Adrenal gland (tissue), 9 donors: ENCODE measurements at regions not wholly inside any gene's neighbourhood (a gene's known extent, or its start where the extent isn't known, plus 50 kb on each side); places are given as distances from the start of the nearest gene placed in this dataset.

Experiments used
- DNase-seq, 7 donors: peaks; one replicate each; pipeline ENCODE4 v3.0.0-alpha.2; 2019 to 2020
- H3K27ac ChIP-seq, 5 donors: fragments of 200-600 bp; sonication (generic) in 4 of 5; 1 replicate in 3 of 5; 2 replicates in 2 of 5; pipeline versions ENCODE4 v1.5.1 to v1.8.0; 2016 to 2020; ENCODE audit warnings: mild to moderate bottlenecking in 1 of 5
- H3K27me3 ChIP-seq: fragments of 200-600 bp; 2 replicates; pipeline ENCODE4 v1.8.0; 2021
- H3K36me3 ChIP-seq, 2 donors: fragments of 200-600 bp; replicated peaks in 1 of 2; 1 replicate in 1 of 2; 2 replicates in 1 of 2; pipeline versions ENCODE4 v1.5.1 to v1.8.0; 2018 to 2022
- H3K4me1 ChIP-seq, 2 donors: fragments of 200-600 bp; replicated peaks in 1 of 2; 1 replicate in 1 of 2; 2 replicates in 1 of 2; pipeline versions ENCODE4 v1.5.1 to v1.8.0; 2018 to 2021
- H3K4me3 ChIP-seq, 4 donors: fragments of 200-600 bp; sonication (generic) in 3 of 4; one replicate each; pipeline ENCODE4 v1.5.1; 2016 to 2018
- H3K9me3 ChIP-seq, 3 donors: fragments of 200-600 bp; sonication (generic) in 1 of 3; replicated peaks in 1 of 3; 1 replicate in 2 of 3; 2 replicates in 1 of 3; pipeline versions ENCODE4 v1.5.1 to v1.8.0; 2016 to 2021
- CTCF ChIP-seq, 6 experiments: fragments of 450-650 bp in 4 of 6; fragments of 200-600 bp in 2 of 6; sonication (generic) in 1 of 6; IDR thresholded peaks; 1 replicate in 5 of 6; 2 replicates in 1 of 6; pipeline versions ENCODE4 v1.5.1 to v1.8.0; 2016 to 2021; ENCODE audit warnings: antibody characterized with exemption in 6 of 6, mild to moderate bottlenecking in 2 of 6, moderate library complexity in 1 of 6
- POLR2A ChIP-seq, 2 donors: fragments of 450-650 bp; IDR thresholded peaks; one replicate each; pipeline ENCODE4 v1.6.1; 2017; ENCODE audit warnings: antibody characterized with exemption in 2 of 2, mild to moderate bottlenecking in 2 of 2, moderate library complexity in 1 of 2
- WGBS, 4 donors: extraction: QIAGEN DNeasy Blood & Tissue Kit in 2 of 4; methylation state at CpG; one replicate each; pipeline versions ENCODE4 v1.1.5 to v1.1.7; 2013 to 2017; 5-methylcytosine and 5-hydroxymethylcytosine counted together
- intact Hi-C, 2 donors: fragments of 100-400 bp; cut with DNase I; formaldehyde crosslinking; loops; one replicate each; pipeline versions ENCODE4 v1.14.1 to v1.15.0; 2022 to 2023
- donor health status: healthy with polysubstance abuse.
- donor health status: Bipolar disorder and iron deficiency.
- donor health status: DM: yes; HTN: yes; CAD: no.
- donor health status: DM: no; HTN: no; CAD: no.
- donor health status: DM: no; HTN: no; CAD: no.

- Histone ChIP-seq H3K27ac (no peak overlapping the region), H3K27me3 (no peaks in the 10 kb centered on the region), H3K9me3 (no peaks in the 10 kb centered on the region), H3K36me3 (no peaks in the 10 kb centered on the region), H3K4me1 (no peaks in the 10 kb centered on the region), H3K4me3 (no peak overlapping the region)
- 48 to 50% (median 49%) methylated on average over 3 of the region's 3 CpGs for WGBS, 4 donors
- intact Hi-C loops, result no loop called here
- no peak for DNase-seq
- TF ChIP-seq CTCF (IDR thresholded peaks at IDR 0.05) (no peak), POLR2A (IDR thresholded peaks at IDR 0.05) (no peak)
Measured at GRCh38 chr15:93583552-93583951, 494.5 kb upstream of the RGMA start.

- DNase-seq, result no peak
- WGBS, 4 donors, result 69 to 75% (median 70%) methylated on average over 7 of the region's 7 CpGs
- Histone ChIP-seq H3K4me1 (no peaks in the 10 kb centered on the region), H3K27me3 (no peaks in the 10 kb centered on the region), H3K9me3 (no peaks in the 10 kb centered on the region), H3K36me3 (no peaks in the 10 kb centered on the region), H3K27ac (no peak overlapping the region), H3K4me3 (no peak overlapping the region)
- intact Hi-C loops, result no loop called here
- TF ChIP-seq POLR2A (IDR thresholded peaks at IDR 0.05) (no peak), CTCF (IDR thresholded peaks at IDR 0.05) (no peak)
Measured at GRCh38 chr15:93570527-93570926, 481.5 kb upstream of the RGMA start.

GRCh38 chr15:93566762-93567161, 477.8 kb upstream of the RGMA start:
- H3K36me3 ChIP-seq, result no peaks in the 10 kb centered on the region
- 50 to 68% (median 54%) methylated on average over 1 to 3 of the region's 3 CpGs for WGBS, 4 donors
- no peak for TF ChIP-seq CTCF (IDR thresholded peaks at IDR 0.05)
- no peak for TF ChIP-seq POLR2A (IDR thresholded peaks at IDR 0.05)
- H3K9me3 ChIP-seq, result no peaks in the 10 kb centered on the region
- H3K4me3 ChIP-seq, result no peak overlapping the region
- H3K27me3 ChIP-seq, result no peaks in the 10 kb centered on the region
- no peak overlapping the region for H3K27ac ChIP-seq
- no peaks in the 10 kb centered on the region for H3K4me1 ChIP-seq
- intact Hi-C loops, result no loop called here
- DNase-seq, result no peak

GRCh38 chr15:93565201-93565600, 476.2 kb upstream of the RGMA start:
- 56 to 63% (median 60%) methylated on average over 4 of the region's 4 CpGs for WGBS, 4 donors

More at GRCh38 chr15:93565201-93565600, 476.2 kb upstream of the RGMA start:
- H3K27me3 ChIP-seq, result peaks cover 3% of the 10 kb centered on the region
- no peak overlapping the region for H3K27ac ChIP-seq
- no peak for DNase-seq
- H3K36me3 ChIP-seq, result no peaks in the 10 kb centered on the region
- no peaks in the 10 kb centered on the region for H3K9me3 ChIP-seq
- intact Hi-C loops, result no loop called here
- no peaks in the 10 kb centered on the region for H3K4me1 ChIP-seq
- no peak overlapping the region for H3K4me3 ChIP-seq
- TF ChIP-seq CTCF (IDR thresholded peaks at IDR 0.05) (no peak), POLR2A (IDR thresholded peaks at IDR 0.05) (no peak)
